ENCODE measurements at regions not wholly inside any gene's neighbourhood (a gene's known extent, or its start where the extent isn't known, plus 50 kb on each side); places are given as distances from the start of the nearest gene placed in this dataset.

DNA sequence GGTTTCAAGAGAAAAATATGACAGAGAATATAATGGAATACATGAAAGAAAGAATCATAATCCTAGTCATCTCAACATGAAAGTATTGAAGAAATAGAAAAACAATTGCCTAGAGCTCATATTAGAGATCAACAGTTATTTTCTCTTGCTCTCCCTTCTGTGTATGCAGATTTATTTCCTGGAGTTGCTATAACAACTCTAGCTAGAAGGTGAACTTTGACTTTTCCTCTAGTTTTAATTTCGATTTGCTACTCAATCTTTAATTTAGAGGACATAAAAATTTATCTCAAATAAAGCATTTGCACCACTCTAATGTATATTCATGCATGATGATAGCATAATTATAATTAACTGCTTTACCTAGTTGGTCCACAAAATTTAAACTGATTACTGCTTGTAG lies 84.6 kb upstream of the PICALM start:
- intact Hi-C loops (cut with DNase I; ENCODE audit: low total_unique reads), result no loop called here
- no peak overlapping the region for H3K4me3 ChIP-seq (ENCODE audit: low read depth, poor library complexity, severe bottlenecking)
- TF ChIP-seq POLR2A (IDR thresholded peaks at IDR 0.05), result no peak
- TF ChIP-seq, protein P1, sequence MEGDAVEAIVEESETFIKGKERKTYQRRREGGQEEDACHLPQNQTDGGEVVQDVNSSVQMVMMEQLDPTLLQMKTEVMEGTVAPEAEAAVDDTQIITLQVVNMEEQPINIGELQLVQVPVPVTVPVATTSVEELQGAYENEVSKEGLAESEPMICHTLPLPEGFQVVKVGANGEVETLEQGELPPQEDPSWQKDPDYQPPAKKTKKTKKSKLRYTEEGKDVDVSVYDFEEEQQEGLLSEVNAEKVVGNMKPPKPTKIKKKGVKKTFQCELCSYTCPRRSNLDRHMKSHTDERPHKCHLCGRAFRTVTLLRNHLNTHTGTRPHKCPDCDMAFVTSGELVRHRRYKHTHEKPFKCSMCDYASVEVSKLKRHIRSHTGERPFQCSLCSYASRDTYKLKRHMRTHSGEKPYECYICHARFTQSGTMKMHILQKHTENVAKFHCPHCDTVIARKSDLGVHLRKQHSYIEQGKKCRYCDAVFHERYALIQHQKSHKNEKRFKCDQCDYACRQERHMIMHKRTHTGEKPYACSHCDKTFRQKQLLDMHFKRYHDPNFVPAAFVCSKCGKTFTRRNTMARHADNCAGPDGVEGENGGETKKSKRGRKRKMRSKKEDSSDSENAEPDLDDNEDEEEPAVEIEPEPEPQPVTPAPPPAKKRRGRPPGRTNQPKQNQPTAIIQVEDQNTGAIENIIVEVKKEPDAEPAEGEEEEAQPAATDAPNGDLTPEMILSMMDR (IDR thresholded peaks at IDR 0.05), result no peak
- no peak for DNase-seq (ENCODE audit: low spot score in 2 of 2)
- 34 to 61% methylated on average over 1 of the region's 1 CpG for WGBS, 2 donors

DNA sequence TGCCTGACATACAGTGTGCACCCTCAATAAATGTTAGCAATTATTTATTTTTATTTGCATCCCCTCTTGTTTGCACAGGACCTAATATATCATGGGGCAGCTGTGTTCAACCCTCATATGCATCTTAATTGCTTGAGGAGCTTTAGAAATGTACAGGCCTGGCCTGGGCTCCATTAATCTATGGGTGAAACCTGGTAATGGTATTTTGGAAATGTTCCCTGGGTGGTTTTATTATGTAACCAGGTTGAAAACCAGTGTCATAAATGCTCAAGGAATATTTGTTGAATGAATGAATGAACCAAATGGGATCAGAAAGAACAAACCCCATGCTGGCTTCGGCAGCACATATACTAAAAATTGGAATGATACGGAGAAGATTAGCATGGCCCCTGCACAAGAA lies 84.0 kb upstream of the PICALM start:
- WGBS, 2 donors, result 89 to 93% methylated on average over 2 of the region's 2 CpGs
- DNase-seq (ENCODE audit: low spot score in 2 of 2), result no peak
- TF ChIP-seq, protein P1 (IDR thresholded peaks at IDR 0.05), result no peak
- no peak for TF ChIP-seq POLR2A (IDR thresholded peaks at IDR 0.05)
- intact Hi-C loops (cut with DNase I; ENCODE audit: low total_unique reads), result no loop called here
- H3K4me3 ChIP-seq (ENCODE audit: low read depth, poor library complexity, severe bottlenecking), result no peak overlapping the region

DNA sequence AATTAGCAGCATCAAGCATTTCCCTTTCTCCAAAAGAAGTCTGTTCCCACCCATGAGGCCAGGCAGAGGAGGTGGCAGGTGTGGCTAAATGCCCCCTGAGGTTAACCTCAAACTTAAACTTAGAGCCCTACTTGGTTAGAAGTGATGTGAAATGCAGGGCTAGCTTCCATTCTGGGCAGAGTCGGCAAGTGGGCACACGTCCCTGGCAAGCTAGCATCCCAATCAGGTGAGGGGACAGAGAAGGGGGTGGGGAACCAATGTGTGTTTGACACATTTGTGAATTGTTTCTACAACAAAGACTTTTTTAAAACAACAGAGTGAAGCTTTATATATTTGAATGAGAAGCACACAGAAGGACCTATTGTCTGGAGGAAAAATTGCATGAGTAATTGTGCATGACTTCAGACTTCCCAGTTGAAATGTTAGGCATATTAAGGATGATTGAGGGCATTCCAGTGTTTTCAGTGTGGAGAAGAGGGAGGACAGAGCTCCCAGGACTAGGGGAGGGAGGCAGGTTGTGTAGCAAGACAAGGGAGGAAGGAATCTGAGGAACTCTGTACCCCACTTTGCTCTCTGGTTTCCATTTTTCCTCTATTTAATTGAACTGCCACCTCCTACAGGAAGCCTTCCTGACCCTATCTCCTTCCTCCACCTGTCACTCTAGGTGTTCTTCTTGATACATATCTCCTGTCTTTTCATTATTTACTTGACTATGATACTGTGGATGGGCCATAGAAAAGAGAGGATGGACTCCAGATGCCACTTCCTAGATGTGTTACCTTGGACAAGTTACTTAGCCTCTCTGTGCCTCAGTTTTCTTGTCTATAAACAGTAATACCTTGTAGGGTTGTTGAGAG lies 83.3 kb upstream of the PICALM start:
- 20 to 21% methylated on average over 2 of the region's 2 CpGs for WGBS, 2 donors
- TF ChIP-seq, protein P1 (IDR thresholded peaks at IDR 0.05), result no peak
- TF ChIP-seq POLR2A (IDR thresholded peaks at IDR 0.05), result no peak
- intact Hi-C loops (cut with DNase I; ENCODE audit: low total_unique reads), result no loop called here
- no peak overlapping the region for H3K4me3 ChIP-seq (ENCODE audit: low read depth, poor library complexity, severe bottlenecking)
- no peak for DNase-seq (ENCODE audit: low spot score in 2 of 2)

DNA sequence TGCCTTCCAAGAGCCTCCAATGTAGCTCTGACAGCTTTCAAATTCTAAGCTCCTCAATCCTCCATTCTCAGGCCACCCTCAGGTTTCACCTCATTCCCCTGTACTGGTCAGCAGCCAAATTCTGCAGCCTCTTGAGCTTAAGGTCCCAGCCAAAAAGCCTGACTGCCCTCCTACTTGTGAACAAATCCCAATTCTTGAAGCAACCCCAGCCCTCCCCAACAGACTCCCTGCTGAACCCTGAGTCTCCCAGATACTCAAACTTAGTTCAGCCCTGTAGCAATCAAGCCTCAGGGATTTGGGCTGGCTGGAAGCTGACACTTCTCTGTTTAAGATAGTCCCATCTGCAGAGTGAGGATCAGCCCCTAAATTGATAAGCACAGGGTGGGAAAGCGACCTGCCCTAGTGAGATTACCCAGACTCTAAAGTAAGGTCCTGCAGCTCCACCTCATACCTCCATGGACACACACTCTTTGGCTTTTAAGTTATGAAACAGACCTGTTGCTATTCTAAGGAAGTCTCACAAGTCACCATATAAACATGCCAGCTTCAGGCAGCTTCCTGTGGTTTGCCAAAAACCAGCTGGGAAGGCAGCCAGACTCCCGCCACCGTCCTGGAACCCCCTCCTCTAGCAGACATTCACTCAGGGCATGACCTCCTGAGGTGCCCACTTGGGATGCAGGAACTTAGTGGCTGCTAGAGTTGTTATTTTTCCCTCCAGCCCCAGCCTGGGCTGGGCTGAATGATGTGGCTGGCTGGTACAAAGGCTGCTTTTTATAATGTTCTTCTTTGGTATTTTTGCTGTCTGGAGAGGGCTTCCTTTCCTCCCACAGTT lies 82.5 kb upstream of the PICALM start:
- H3K4me3 ChIP-seq (ENCODE audit: low read depth, poor library complexity, severe bottlenecking), result no peak overlapping the region
- TF ChIP-seq, protein P1 (IDR thresholded peaks at IDR 0.05), result no peak
- no peak for TF ChIP-seq POLR2A (IDR thresholded peaks at IDR 0.05)
- no peak for DNase-seq (ENCODE audit: low spot score in 2 of 2)
- intact Hi-C loops (cut with DNase I; ENCODE audit: low total_unique reads), result no loop called here
- 14 to 19% methylated on average over 3 of the region's 3 CpGs for WGBS, 2 donors

DNA sequence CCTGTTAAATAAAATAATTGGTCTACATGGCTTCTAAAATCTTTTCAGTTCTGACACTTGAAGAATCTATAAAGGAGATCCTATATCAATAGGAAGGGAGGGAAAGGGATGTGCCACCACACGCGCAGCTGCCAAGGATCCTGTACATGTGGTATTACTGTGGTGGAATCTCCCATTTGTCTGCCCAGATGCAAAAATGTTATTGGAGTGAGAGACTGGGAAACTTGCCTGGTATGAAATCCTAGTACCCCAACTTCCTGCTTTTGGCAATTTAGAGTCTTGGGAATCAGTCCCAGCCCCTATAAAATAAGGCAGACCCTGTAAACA lies 81.9 kb upstream of the PICALM start:
- intact Hi-C loops (cut with DNase I; ENCODE audit: low total_unique reads), result no loop called here
- DNase-seq (ENCODE audit: low spot score in 2 of 2), result no peak
- TF ChIP-seq POLR2A (IDR thresholded peaks at IDR 0.05), result no peak
- TF ChIP-seq, protein P1 (IDR thresholded peaks at IDR 0.05), result no peak
- no peak overlapping the region for H3K4me3 ChIP-seq (ENCODE audit: low read depth, poor library complexity, severe bottlenecking)
- WGBS, 2 donors, result 43 to 53% methylated on average over 2 of the region's 2 CpGs

Measured in lower leg skin (tissue), 4 donors.